HuH-7 (cell line): ENCODE measurements at regions not wholly inside any gene's neighbourhood (a gene's known extent, or its start where the extent isn't known, plus 50 kb on each side); places are given as distances from the start of the nearest gene placed in this dataset.

Experiments used
- DNase-seq: peaks from one replicate; pipeline ENCODE4 v3.0.0; 2011; ENCODE audit warnings: low spot score

GRCh38 chr5:24849210-24849609 lies 204.4 kb upstream of the CDH10 start:
- DNase-seq: no peak

GRCh38 chr5:24831989-24832388 lies 187.2 kb upstream of the CDH10 start:
- no peak for DNase-seq

- no peak for DNase-seq
Observed at GRCh38 chr5:24823625-24824024, 178.8 kb upstream of the CDH10 start.

GRCh38 chr5:24819841-24820240 lies 175.1 kb upstream of the CDH10 start:
- DNase-seq: no peak

GRCh38 chr5:24817966-24818365 lies 173.2 kb upstream of the CDH10 start:
- DNase-seq: no peak

GRCh38 chr5:24816206-24816605 lies 171.4 kb upstream of the CDH10 start:
- DNase-seq: no peak

GRCh38 chr5:24805230-24805629 lies 160.5 kb upstream of the CDH10 start:
- DNase-seq: no peak

- DNase-seq: no peak
Observed at GRCh38 chr5:24804221-24804681, 159.5 kb upstream of the CDH10 start.

- no peak for DNase-seq
Observed at GRCh38 chr5:24791326-24791725, 146.5 kb upstream of the CDH10 start.

- no peak for DNase-seq
Observed at GRCh38 chr5:24789611-24790351, 145.0 kb upstream of the CDH10 start.

GRCh38 chr5:24788829-24789514 lies 144.2 kb upstream of the CDH10 start:
- no peak for DNase-seq

- DNase-seq: no peak
Observed at GRCh38 chr5:24786108-24786507, 141.3 kb upstream of the CDH10 start.

- no peak for DNase-seq
Observed at GRCh38 chr5:24783596-24783995, 138.8 kb upstream of the CDH10 start.

- no peak for DNase-seq
Observed at GRCh38 chr5:24777392-24777791, 132.6 kb upstream of the CDH10 start.

GRCh38 chr5:24773261-24773660 lies 128.5 kb upstream of the CDH10 start:
- no peak for DNase-seq

GRCh38 chr5:24767086-24767485 lies 122.3 kb upstream of the CDH10 start:
- DNase-seq: no peak

GRCh38 chr5:24765219-24765618 lies 120.4 kb upstream of the CDH10 start:
- no peak for DNase-seq

GRCh38 chr5:24750355-24750754 lies 105.6 kb upstream of the CDH10 start:
- no peak for DNase-seq

GRCh38 chr5:24749701-24750100 lies 104.9 kb upstream of the CDH10 start:
- no peak for DNase-seq

- DNase-seq: no peak
Observed at GRCh38 chr5:24747327-24747726, 102.5 kb upstream of the CDH10 start.

GRCh38 chr5:24742334-24742733 lies 97.6 kb upstream of the CDH10 start:
- DNase-seq: no peak

GRCh38 chr5:24737163-24737562 lies 92.4 kb upstream of the CDH10 start:
- no peak for DNase-seq

GRCh38 chr5:24735284-24735683 lies 90.5 kb upstream of the CDH10 start:
- no peak for DNase-seq

GRCh38 chr5:24732184-24732583 lies 87.4 kb upstream of the CDH10 start:
- DNase-seq: no peak
